ENCODE measurements at regions not wholly inside any gene's neighbourhood (a gene's known extent, or its start where the extent isn't known, plus 50 kb on each side); places are given as distances from the start of the nearest gene placed in this dataset.

DNA sequence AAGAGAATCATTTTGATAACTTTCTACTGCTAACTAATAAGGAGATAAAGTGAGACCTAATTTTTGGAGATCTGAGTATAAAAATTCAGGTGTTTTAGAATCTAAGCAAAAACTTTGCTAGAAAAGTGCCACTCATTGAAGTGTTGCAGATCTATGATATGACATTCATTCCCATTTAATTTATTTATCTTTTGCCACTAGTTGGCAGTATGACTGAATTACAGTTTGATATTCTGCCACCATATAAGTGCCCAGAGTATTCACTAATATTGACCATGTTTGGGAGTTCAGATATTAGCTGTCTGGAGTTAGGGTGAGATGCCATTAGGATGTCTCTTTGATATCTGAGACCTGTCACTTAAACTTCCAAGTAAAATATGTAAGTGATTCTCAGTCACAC is 251.3 kb upstream of the GBE1 start:
- no peaks in the 10 kb centered on the region; the same call in 2 of the 3 replicates for H3K4me1 Mint-ChIP-seq
- ATAC-seq (no peak), DNase-seq (ENCODE audit: low spot score) (no peak)
- peaks cover 39% of the 10 kb centered on the region for H3K9me3 Mint-ChIP-seq
- Histone ChIP-seq H3K79me2 (replicated peaks; ENCODE audit: insufficient read depth) (no peaks in the 10 kb centered on the region), H3K27me3 (ENCODE audit: insufficient read depth) (no peaks in the 10 kb centered on the region), H3K27ac (ENCODE audit: low read depth) (no peak overlapping the region), H3K36me3 (ENCODE audit: insufficient read depth) (no peaks in the 10 kb centered on the region; the same call in 1 of the 2 replicates), H2AFZ (no peak overlapping the region), H3K9me2 (ENCODE audit: insufficient read depth) (peaks cover 19% of the 10 kb centered on the region), H3K4me3 (no peak overlapping the region), H3F3A (replicated peaks; ENCODE audit: low read depth) (no peaks in the 10 kb centered on the region), H3K4me2 (no peak overlapping the region), H3K4me1 (ENCODE audit: insufficient read depth) (no peaks in the 10 kb centered on the region), H4K20me1 (replicated peaks; ENCODE audit: insufficient read depth) (no peaks in the 10 kb centered on the region)
- peaks cover 31% of the 10 kb centered on the region for H3K36me3 Mint-ChIP-seq (ENCODE audit: low read depth)
- no peak overlapping the region for H3K27ac Mint-ChIP-seq
- TF ChIP-seq ZNF114 (CRISPR knock-in tag; IDR thresholded peaks at IDR 0.05): no peak
- TF ChIP-seq, protein P1, sequence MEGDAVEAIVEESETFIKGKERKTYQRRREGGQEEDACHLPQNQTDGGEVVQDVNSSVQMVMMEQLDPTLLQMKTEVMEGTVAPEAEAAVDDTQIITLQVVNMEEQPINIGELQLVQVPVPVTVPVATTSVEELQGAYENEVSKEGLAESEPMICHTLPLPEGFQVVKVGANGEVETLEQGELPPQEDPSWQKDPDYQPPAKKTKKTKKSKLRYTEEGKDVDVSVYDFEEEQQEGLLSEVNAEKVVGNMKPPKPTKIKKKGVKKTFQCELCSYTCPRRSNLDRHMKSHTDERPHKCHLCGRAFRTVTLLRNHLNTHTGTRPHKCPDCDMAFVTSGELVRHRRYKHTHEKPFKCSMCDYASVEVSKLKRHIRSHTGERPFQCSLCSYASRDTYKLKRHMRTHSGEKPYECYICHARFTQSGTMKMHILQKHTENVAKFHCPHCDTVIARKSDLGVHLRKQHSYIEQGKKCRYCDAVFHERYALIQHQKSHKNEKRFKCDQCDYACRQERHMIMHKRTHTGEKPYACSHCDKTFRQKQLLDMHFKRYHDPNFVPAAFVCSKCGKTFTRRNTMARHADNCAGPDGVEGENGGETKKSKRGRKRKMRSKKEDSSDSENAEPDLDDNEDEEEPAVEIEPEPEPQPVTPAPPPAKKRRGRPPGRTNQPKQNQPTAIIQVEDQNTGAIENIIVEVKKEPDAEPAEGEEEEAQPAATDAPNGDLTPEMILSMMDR (conservative IDR thresholded peaks at IDR 0.05; ENCODE audit: low read depth in 2 of 2): peak in 1 of 2 experiments; percentile 45; a peak in 3 of 4 replicates
- H3K27me3 Mint-ChIP-seq (ENCODE audit: insufficient read depth, low read depth, poor library complexity): peaks cover under 1% of the 10 kb centered on the region
- no peak overlapping the region for H3K4me3 Mint-ChIP-seq

DNA sequence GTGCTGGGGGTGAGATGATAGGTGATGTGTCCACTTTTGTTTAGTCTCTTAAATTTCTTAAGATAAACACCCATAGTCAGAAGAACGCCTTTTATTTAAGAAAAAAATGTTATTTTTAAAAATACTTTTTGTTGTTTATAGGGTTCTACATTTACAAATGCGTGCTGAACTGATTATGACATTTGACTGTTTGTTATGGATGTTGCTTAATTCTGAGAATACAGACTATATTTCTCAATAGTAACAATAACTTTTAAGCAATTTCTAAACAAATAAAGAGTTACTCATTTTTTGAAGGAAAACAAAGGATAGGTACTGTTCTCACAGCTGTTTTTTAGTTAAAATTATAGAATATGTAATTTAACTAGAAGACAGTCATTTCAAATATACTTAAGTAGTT is 249.9 kb upstream of the GBE1 start:
- no peak overlapping the region for H3K4me3 ChIP-seq
- Mint-ChIP-seq H3K4me1 (no peaks in the 10 kb centered on the region; the same call in 2 of the 3 replicates), H3K4me3 (no peak overlapping the region), H3K27ac (no peak overlapping the region), H3K36me3 (ENCODE audit: low read depth) (peaks cover 44% of the 10 kb centered on the region), H3K9me3 (peaks cover 53% of the 10 kb centered on the region), H3K27me3 (ENCODE audit: insufficient read depth, low read depth, poor library complexity) (peaks cover 1% of the 10 kb centered on the region)
- H3K4me1 ChIP-seq (ENCODE audit: insufficient read depth): 0 out of 2 replicates have a peak, but pooled peaks cover under 1% of the 10 kb centered on the region
- H3K27me3 ChIP-seq (ENCODE audit: insufficient read depth): no peaks in the 10 kb centered on the region
- no peak overlapping the region for H3K4me2 ChIP-seq
- no peak overlapping the region for H2AFZ ChIP-seq
- no peaks in the 10 kb centered on the region for H3K79me2 ChIP-seq (replicated peaks; ENCODE audit: insufficient read depth)
- no peaks in the 10 kb centered on the region for H3F3A ChIP-seq (replicated peaks; ENCODE audit: low read depth)
- no peaks in the 10 kb centered on the region; the same call in 1 of the 2 replicates for H3K36me3 ChIP-seq (ENCODE audit: insufficient read depth)
- H3K27ac ChIP-seq (ENCODE audit: low read depth): no peak overlapping the region
- no peak for TF ChIP-seq STAT1 (IDR thresholded peaks at IDR 0.05; ENCODE audit: unreplicated experiment)
- TF ChIP-seq ZNF331 (CRISPR knock-in tag; IDR thresholded peaks at IDR 0.05; ENCODE audit: low read depth): no peak
- TF ChIP-seq, protein P2, sequence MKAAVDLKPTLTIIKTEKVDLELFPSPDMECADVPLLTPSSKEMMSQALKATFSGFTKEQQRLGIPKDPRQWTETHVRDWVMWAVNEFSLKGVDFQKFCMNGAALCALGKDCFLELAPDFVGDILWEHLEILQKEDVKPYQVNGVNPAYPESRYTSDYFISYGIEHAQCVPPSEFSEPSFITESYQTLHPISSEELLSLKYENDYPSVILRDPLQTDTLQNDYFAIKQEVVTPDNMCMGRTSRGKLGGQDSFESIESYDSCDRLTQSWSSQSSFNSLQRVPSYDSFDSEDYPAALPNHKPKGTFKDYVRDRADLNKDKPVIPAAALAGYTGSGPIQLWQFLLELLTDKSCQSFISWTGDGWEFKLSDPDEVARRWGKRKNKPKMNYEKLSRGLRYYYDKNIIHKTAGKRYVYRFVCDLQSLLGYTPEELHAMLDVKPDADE (IDR thresholded peaks at IDR 0.05): no peak
- TF ChIP-seq NANOG (IDR thresholded peaks at IDR 0.05; ENCODE audit: borderline replicate concordance): no peak
- TF ChIP-seq, protein P3, sequence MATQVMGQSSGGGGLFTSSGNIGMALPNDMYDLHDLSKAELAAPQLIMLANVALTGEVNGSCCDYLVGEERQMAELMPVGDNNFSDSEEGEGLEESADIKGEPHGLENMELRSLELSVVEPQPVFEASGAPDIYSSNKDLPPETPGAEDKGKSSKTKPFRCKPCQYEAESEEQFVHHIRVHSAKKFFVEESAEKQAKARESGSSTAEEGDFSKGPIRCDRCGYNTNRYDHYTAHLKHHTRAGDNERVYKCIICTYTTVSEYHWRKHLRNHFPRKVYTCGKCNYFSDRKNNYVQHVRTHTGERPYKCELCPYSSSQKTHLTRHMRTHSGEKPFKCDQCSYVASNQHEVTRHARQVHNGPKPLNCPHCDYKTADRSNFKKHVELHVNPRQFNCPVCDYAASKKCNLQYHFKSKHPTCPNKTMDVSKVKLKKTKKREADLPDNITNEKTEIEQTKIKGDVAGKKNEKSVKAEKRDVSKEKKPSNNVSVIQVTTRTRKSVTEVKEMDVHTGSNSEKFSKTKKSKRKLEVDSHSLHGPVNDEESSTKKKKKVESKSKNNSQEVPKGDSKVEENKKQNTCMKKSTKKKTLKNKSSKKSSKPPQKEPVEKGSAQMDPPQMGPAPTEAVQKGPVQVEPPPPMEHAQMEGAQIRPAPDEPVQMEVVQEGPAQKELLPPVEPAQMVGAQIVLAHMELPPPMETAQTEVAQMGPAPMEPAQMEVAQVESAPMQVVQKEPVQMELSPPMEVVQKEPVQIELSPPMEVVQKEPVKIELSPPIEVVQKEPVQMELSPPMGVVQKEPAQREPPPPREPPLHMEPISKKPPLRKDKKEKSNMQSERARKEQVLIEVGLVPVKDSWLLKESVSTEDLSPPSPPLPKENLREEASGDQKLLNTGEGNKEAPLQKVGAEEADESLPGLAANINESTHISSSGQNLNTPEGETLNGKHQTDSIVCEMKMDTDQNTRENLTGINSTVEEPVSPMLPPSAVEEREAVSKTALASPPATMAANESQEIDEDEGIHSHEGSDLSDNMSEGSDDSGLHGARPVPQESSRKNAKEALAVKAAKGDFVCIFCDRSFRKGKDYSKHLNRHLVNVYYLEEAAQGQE (IDR thresholded peaks at IDR 0.05; ENCODE audit: unreplicated experiment): no peak
- TF ChIP-seq, protein P1 (conservative IDR thresholded peaks at IDR 0.05; ENCODE audit: low read depth in 2 of 2): no peak
- DNase-seq (ENCODE audit: low spot score) (no peak), ATAC-seq (no peak)
- H4K20me1 ChIP-seq (replicated peaks; ENCODE audit: insufficient read depth): no peaks in the 10 kb centered on the region
- peaks cover 19% of the 10 kb centered on the region for H3K9me2 ChIP-seq (ENCODE audit: insufficient read depth)
